GM23248 (cell line): ENCODE measurements at regions not wholly inside any gene's neighbourhood (a gene's known extent, or its start where the extent isn't known, plus 50 kb on each side); places are given as distances from the start of the nearest gene placed in this dataset.
"Not testable (repeated sequence)": the region's sequence is repeated elsewhere in the genome, so short reads cannot be mapped to it uniquely, and the experiment has no call there.

ENCODE experiments used
- DNase-seq: peaks from one replicate; pipeline ENCODE4 v3.0.0-alpha.2; 2015
- H2AFZ ChIP-seq: fragments of 200-600 bp; sonication (generic); 2 replicates; pipeline ENCODE4 v1.6.1; 2016; ENCODE audit warnings: antibody characterized with exemption
- H3F3A ChIP-seq: fragments of 200-600 bp; sonication (generic); 2 replicates; pipeline ENCODE4 v1.6.1; 2016; ENCODE audit warnings: mild to moderate bottlenecking, antibody characterized with exemption, mixed run types; ENCODE audit not compliant: insufficient read depth
- H3K27ac ChIP-seq: fragments of 200-600 bp; sonication (generic); 2 replicates; pipeline ENCODE4 v1.5.1; 2016; ENCODE audit warnings: mild to moderate bottlenecking
- H3K27me3 ChIP-seq: fragments of 200-600 bp; sonication (generic); replicated peaks from 2 replicates; pipeline ENCODE4 v1.6.1; 2016; ENCODE audit warnings: mild to moderate bottlenecking; ENCODE audit not compliant: insufficient read depth
- H3K36me3 ChIP-seq: fragments of 200-600 bp; sonication (generic); 2 replicates; pipeline ENCODE4 v1.6.1; 2016; ENCODE audit warnings: low read depth, mild to moderate bottlenecking
- H3K4me1 ChIP-seq: fragments of 200-600 bp; sonication (generic); 2 replicates; pipeline ENCODE4 v1.6.1; 2016; ENCODE audit warnings: mild to moderate bottlenecking; ENCODE audit not compliant: insufficient read depth
- H3K4me2 ChIP-seq: fragments of 200-600 bp; sonication (generic); one replicate; pipeline ENCODE4 v1.6.1; 2016; ENCODE audit warnings: mild to moderate bottlenecking; ENCODE audit not compliant: unreplicated experiment
- H3K4me3 ChIP-seq: fragments of 200-600 bp; sonication (generic); 2 replicates; pipeline ENCODE4 v1.5.1; 2016; ENCODE audit warnings: mild to moderate bottlenecking
- H3K79me2 ChIP-seq: fragments of 200-600 bp; sonication (generic); 2 replicates; pipeline ENCODE4 v1.6.1; 2016; ENCODE audit warnings: mild to moderate bottlenecking; ENCODE audit not compliant: insufficient read depth
- H3K9ac ChIP-seq: fragments of 200-600 bp; sonication (generic); 2 replicates; pipeline ENCODE4 v1.6.1; 2016; ENCODE audit warnings: mild to moderate bottlenecking
- H3K9me2 ChIP-seq: fragments of 200-600 bp; sonication (generic); 2 replicates; pipeline ENCODE4 v1.6.1; 2016; ENCODE audit warnings: mixed run types, mild to moderate bottlenecking, moderate library complexity; ENCODE audit not compliant: insufficient read depth
- H3K9me3 ChIP-seq: fragments of 200-600 bp; sonication (generic); one replicate; pipeline ENCODE4 v1.6.1; 2017; ENCODE audit warnings: low read depth
- H4K20me1 ChIP-seq: fragments of 200-600 bp; sonication (generic); 2 replicates; pipeline ENCODE4 v1.6.0; 2016; ENCODE audit not compliant: insufficient read depth
- EZH2 ChIP-seq: fragments of 200-600 bp; sonication (generic); IDR thresholded peaks from 2 replicates; pipeline ENCODE4 v1.6.1; 2018; ENCODE audit warnings: antibody characterized with exemption, mild to moderate bottlenecking; ENCODE audit not compliant: insufficient read depth, poor library complexity, severe bottlenecking
- EZH2phosphoT487 ChIP-seq: fragments of 200-600 bp; sonication (generic); IDR thresholded peaks from 2 replicates; pipeline ENCODE4 v1.6.1; 2018; ENCODE audit warnings: antibody characterized with exemption, moderate library complexity, mild to moderate bottlenecking, low read depth; ENCODE audit not compliant: insufficient read depth
- WGBS, 2 experiments: methylation state at CpG; one replicate each; pipeline ENCODE4 v1.1.6; 2015 to 2017; ENCODE audit warnings: low lambda C conversion rate in 2 of 2, low coverage in 1 of 2; ENCODE audit errors: missing lambda C conversion rate in 2 of 2; 5-methylcytosine and 5-hydroxymethylcytosine counted together
- in situ Hi-C: fragments of 300-500 bp; cut with MboI; formaldehyde crosslinking; loops from 2 replicates; pipeline ENCODE4 v1.15.0; 2020

- Histone ChIP-seq H3F3A (no peaks in the 10 kb centered on the region), H3K79me2 (no peaks in the 10 kb centered on the region), H3K9me2 (no peaks in the 10 kb centered on the region), H3K9ac (no peak overlapping the region), H3K4me1 (no peaks in the 10 kb centered on the region), H4K20me1 (no peaks in the 10 kb centered on the region), H3K36me3 (no peaks in the 10 kb centered on the region), H3K9me3 (no peaks in the 10 kb centered on the region), H3K27me3 (no peaks in the 10 kb centered on the region), H3K4me2 (no peak overlapping the region), H3K27ac (no peak overlapping the region), H2AFZ (no peak overlapping the region), H3K4me3 (no peak overlapping the region)
- TF ChIP-seq EZH2 (no peak), EZH2phosphoT487 (no peak)
- DNase-seq = peak; percentile 4
- 0 to 7% methylated on average over 3 of the region's 3 CpGs for WGBS, 2 experiments
- in situ Hi-C loops = no loop called here
These were observed 708.9 kb downstream of the NTRK3 start for GRCh38 chr15:87547470-87548181.

- no peaks in the 10 kb centered on the region for H3F3A ChIP-seq
- in situ Hi-C loops = no loop called here
- H4K20me1 ChIP-seq = no peaks in the 10 kb centered on the region
- no peaks in the 10 kb centered on the region for H3K79me2 ChIP-seq
- H3K27me3 ChIP-seq = no peaks in the 10 kb centered on the region
- no peaks in the 10 kb centered on the region for H3K4me1 ChIP-seq
- DNase-seq = no peak
- no peaks in the 10 kb centered on the region for H3K36me3 ChIP-seq
- H2AFZ ChIP-seq = no peak overlapping the region
- H3K4me2 ChIP-seq = no peak overlapping the region
- no peak overlapping the region for H3K4me3 ChIP-seq
- H3K9me2 ChIP-seq = no peaks in the 10 kb centered on the region
- TF ChIP-seq EZH2 (no peak), EZH2phosphoT487 (no peak)
- H3K9me3 ChIP-seq = no peaks in the 10 kb centered on the region
- H3K9ac ChIP-seq = no peak overlapping the region
- WGBS, 2 experiments = 1 to 4% methylated on average over 3 of the region's 3 CpGs
- H3K27ac ChIP-seq = no peak overlapping the region
These were observed 718.2 kb downstream of the NTRK3 start for GRCh38 chr15:87538327-87538834.

- Histone ChIP-seq H4K20me1 (no peaks in the 10 kb centered on the region), H3K79me2 (no peaks in the 10 kb centered on the region), H3K36me3 (no peaks in the 10 kb centered on the region), H3K9me3 (no peaks in the 10 kb centered on the region), H3K4me3 (no peak overlapping the region), H3K27ac (no peak overlapping the region), H3F3A (no peaks in the 10 kb centered on the region), H3K9ac (no peak overlapping the region), H3K4me2 (no peak overlapping the region), H3K9me2 (no peaks in the 10 kb centered on the region), H3K4me1 (no peaks in the 10 kb centered on the region), H2AFZ (no peak overlapping the region), H3K27me3 (no peaks in the 10 kb centered on the region)
- no peak for DNase-seq
- 0 to 7% methylated on average over 1 of the region's 1 CpG for WGBS, 2 experiments
- TF ChIP-seq EZH2phosphoT487 = no peak
- no peak for TF ChIP-seq EZH2
- in situ Hi-C loops = no loop called here
These were observed 719.2 kb downstream of the NTRK3 start for GRCh38 chr15:87537295-87537694.

- H3K27ac ChIP-seq, H3K9me3 ChIP-seq, H2AFZ ChIP-seq, H3K27me3 ChIP-seq, H3K4me1 ChIP-seq, H3F3A ChIP-seq, H3K9ac ChIP-seq, H3K9me2 ChIP-seq, H4K20me1 ChIP-seq, H3K79me2 ChIP-seq, DNase-seq, in situ Hi-C loops, H3K4me3 ChIP-seq, H3K36me3 ChIP-seq, H3K4me2 ChIP-seq: not testable (repeated sequence)
- 0 to 6% methylated on average over 1 of the region's 1 CpG for WGBS, 2 experiments
These were observed 722.9 kb downstream of the NTRK3 start for GRCh38 chr15:87533637-87534036.

GRCh38 chr15:87528873-87529272 is 727.7 kb downstream of the NTRK3 start:
- no peaks in the 10 kb centered on the region for H3K9me3 ChIP-seq
- in situ Hi-C loops = no loop called here
- H3F3A ChIP-seq = no peaks in the 10 kb centered on the region
- TF ChIP-seq EZH2 = no peak
- no peak for TF ChIP-seq EZH2phosphoT487
- no peak overlapping the region for H3K4me2 ChIP-seq
- H3K36me3 ChIP-seq = no peaks in the 10 kb centered on the region
- no peak overlapping the region for H3K9ac ChIP-seq
- H3K4me3 ChIP-seq = no peak overlapping the region
- no peak overlapping the region for H3K27ac ChIP-seq
- no peak for DNase-seq
- H3K27me3 ChIP-seq = no peaks in the 10 kb centered on the region
- no peaks in the 10 kb centered on the region for H3K79me2 ChIP-seq
- H3K9me2 ChIP-seq = no peaks in the 10 kb centered on the region
- no peak overlapping the region for H2AFZ ChIP-seq
- no peaks in the 10 kb centered on the region for H4K20me1 ChIP-seq
- H3K4me1 ChIP-seq = no peaks in the 10 kb centered on the region
